ENCODE measurements at regions not wholly inside any gene's neighbourhood (a gene's known extent, or its start where the extent isn't known, plus 50 kb on each side); places are given as distances from the start of the nearest gene placed in this dataset.

GRCh38 chr15:91424001-91424400, 323.9 kb downstream of the SV2B start:
- in situ Hi-C loops (cut with MboI; ENCODE audit: low sequenced_read_pairs, unreplicated experiment), result no loop called here

DNA sequence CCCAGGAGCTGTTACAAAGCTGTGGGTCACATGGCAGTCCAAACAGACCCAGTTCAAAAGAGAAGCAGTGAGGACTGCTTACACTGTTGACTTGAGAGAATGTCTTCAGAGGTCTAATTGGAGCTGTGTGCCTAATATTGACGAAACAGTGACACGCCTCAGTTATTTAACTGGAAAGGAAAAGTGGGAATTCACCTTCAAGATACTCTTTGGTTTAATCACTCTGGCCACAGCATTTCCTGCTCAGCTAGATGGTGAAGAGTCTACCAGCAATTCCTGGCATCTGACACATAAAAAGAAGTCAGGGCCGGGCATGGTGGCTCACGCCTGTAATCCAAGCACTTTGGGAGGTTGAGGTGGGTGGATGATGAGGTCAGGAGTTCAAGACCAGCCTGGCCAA, 326.4 kb downstream of the SV2B start:
- no peak for TF ChIP-seq CTCF (IDR thresholded peaks at IDR 0.05; ENCODE audit: borderline replicate concordance, control extremely low read depth, extremely low read depth, insufficient read depth, missing control alignments)
- in situ Hi-C loops (cut with MboI; ENCODE audit: low sequenced_read_pairs, unreplicated experiment), result no loop called here
- no peak for DNase-seq (ENCODE audit: low spot score)

More at GRCh38 chr15:91424001-91424400, 323.9 kb downstream of the SV2B start:
- DNase-seq (ENCODE audit: low spot score), result no peak
- no peak for TF ChIP-seq CTCF (IDR thresholded peaks at IDR 0.05; ENCODE audit: borderline replicate concordance, control extremely low read depth, extremely low read depth, insufficient read depth, missing control alignments)

DNA sequence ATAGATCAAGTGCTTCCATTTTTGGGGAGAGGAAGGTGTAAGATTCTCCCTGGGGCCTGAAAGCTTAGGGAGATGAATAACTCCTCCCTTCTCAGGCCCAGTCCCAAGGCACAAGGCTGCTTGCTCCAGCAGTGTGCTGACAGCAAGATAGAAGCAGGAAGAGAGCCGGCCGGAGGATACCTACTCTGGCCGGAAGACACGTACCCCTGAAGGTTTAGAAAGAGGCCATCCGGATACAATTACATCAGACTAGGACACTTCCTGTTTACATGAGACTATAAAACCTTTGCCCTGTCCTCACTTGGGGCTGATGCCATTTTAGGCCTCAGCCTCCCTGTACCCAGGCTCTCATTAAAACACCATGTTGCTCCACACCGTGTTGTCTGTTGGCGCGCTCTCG, 329.9 kb downstream of the SV2B start:
- in situ Hi-C loops (cut with MboI; ENCODE audit: low sequenced_read_pairs, unreplicated experiment), result no loop called here

DNA sequence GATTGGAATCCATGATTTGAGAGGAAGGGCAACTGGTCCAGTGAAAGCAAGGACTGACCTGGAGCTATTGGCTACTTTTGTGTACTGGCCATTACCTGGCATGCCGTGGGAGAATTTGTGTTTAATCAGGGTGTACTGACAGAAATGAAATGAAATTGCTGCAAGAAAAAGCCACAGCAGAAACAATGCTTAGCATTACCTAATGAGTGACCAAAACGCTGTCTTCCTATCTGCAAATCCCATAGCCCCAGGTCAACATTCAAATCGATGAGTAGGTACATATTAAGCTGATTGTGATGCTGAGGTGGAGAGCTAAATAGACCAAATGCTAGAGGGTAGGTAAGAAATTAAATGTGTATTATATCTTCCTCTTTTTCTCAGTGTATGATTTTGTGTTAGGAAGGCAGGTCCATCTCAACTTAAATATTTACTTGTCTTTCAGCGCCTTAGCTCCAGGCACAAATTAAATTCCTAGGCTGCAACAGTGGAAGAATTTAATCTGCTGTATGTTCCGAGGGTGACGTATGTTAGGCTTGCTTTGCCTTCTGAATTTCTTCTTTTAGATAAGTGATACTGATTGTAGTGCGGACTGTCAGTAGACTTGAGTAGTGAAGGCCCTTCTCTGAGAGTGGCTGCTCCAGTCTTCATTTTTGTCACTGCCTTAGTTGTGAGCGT, 331.1 kb downstream of the SV2B start:
- TF ChIP-seq CTCF (IDR thresholded peaks at IDR 0.05; ENCODE audit: borderline replicate concordance, control extremely low read depth, extremely low read depth, insufficient read depth, missing control alignments), result no peak
- no peak for DNase-seq (ENCODE audit: low spot score)
- in situ Hi-C loops (cut with MboI; ENCODE audit: low sequenced_read_pairs, unreplicated experiment), result no loop called here

More for the DNA sequence above, 329.9 kb downstream of the SV2B start:
- no peak for DNase-seq (ENCODE audit: low spot score)
- TF ChIP-seq CTCF (IDR thresholded peaks at IDR 0.05; ENCODE audit: borderline replicate concordance, control extremely low read depth, extremely low read depth, insufficient read depth, missing control alignments), result no peak

GRCh38 chr15:91435113-91435512, 335.1 kb downstream of the SV2B start:
- no peak for TF ChIP-seq CTCF (IDR thresholded peaks at IDR 0.05; ENCODE audit: borderline replicate concordance, control extremely low read depth, extremely low read depth, insufficient read depth, missing control alignments)
- in situ Hi-C loops (cut with MboI; ENCODE audit: low sequenced_read_pairs, unreplicated experiment), result no loop called here
- DNase-seq (ENCODE audit: low spot score), result no peak

- in situ Hi-C loops (cut with MboI; ENCODE audit: low sequenced_read_pairs, unreplicated experiment), result no loop called here
- no peak for DNase-seq (ENCODE audit: low spot score)
- TF ChIP-seq CTCF (IDR thresholded peaks at IDR 0.05; ENCODE audit: borderline replicate concordance, control extremely low read depth, extremely low read depth, insufficient read depth, missing control alignments), result no peak
These were observed 344.6 kb downstream of the SV2B start for GRCh38 chr15:91444656-91445055.

Measured in GM13976 (cell line).